Stomach (tissue), 4 donors: ENCODE measurements at regions not wholly inside any gene's neighbourhood (a gene's known extent, or its start where the extent isn't known, plus 50 kb on each side); places are given as distances from the start of the nearest gene placed in this dataset.

Source experiments
- CTCF ChIP-seq, 7 experiments: fragments of 450-650 bp in 4 of 7; fragments of 200-600 bp in 3 of 7; sonication (generic) in 3 of 7; IDR thresholded peaks; one replicate each; pipeline ENCODE4 v1.5.1; 2016 to 2019; ENCODE audit warnings: antibody characterized with exemption in 7 of 7, control low read depth in 2 of 7, mild to moderate bottlenecking in 1 of 7
- POLR2AphosphoS5 ChIP-seq, 3 donors: sonication (generic); formaldehyde crosslinking; IDR thresholded peaks; one replicate each; pipeline ENCODE4 v1.6.1; 2016; ENCODE audit warnings: antibody characterized with exemption in 3 of 3

GRCh38 chr7:18230271-18230670, 202.6 kb upstream of the PRPS1L1 start:
- TF ChIP-seq CTCF (IDR thresholded peaks at IDR 0.05): no peak
- TF ChIP-seq POLR2AphosphoS5 (IDR thresholded peaks at IDR 0.05): no peak
